Kidney epithelial cell (primary cell): ENCODE measurements at regions not wholly inside any gene's neighbourhood (a gene's known extent, or its start where the extent isn't known, plus 50 kb on each side); places are given as distances from the start of the nearest gene placed in this dataset.

Experiments used
- DNase-seq: peaks from one replicate; pipeline ENCODE4 v3.0.0-alpha.2; 2010; ENCODE audit warnings: low read depth
- H3K27me3 ChIP-seq: 2 replicates; pipeline ENCODE4 v1.6.0; 2011; ENCODE audit warnings: low read length; ENCODE audit not compliant: control insufficient read depth, insufficient read depth
- H3K36me3 ChIP-seq: 2 replicates; pipeline ENCODE4 v1.5.1; 2011; ENCODE audit warnings: low read length; ENCODE audit not compliant: control insufficient read depth, insufficient read depth
- H3K4me3 ChIP-seq: 2 replicates; pipeline ENCODE4 v1.5.1; 2011; ENCODE audit warnings: low read depth, mild to moderate bottlenecking, control low read depth, low read length
- TF ChIP-seq, protein P1 (sequence below): IDR thresholded peaks from 2 replicates; pipeline ENCODE4 v1.5.1; 2011; ENCODE audit warnings: mild to moderate bottlenecking, moderate library complexity, low read length, control low read depth, inconsistent platforms; ENCODE audit not compliant: insufficient read depth, poor library complexity, severe bottlenecking

GRCh38 chr12:30155001-30155730 lies 371.4 kb upstream of the TMTC1 start:
- TF ChIP-seq, protein P1, sequence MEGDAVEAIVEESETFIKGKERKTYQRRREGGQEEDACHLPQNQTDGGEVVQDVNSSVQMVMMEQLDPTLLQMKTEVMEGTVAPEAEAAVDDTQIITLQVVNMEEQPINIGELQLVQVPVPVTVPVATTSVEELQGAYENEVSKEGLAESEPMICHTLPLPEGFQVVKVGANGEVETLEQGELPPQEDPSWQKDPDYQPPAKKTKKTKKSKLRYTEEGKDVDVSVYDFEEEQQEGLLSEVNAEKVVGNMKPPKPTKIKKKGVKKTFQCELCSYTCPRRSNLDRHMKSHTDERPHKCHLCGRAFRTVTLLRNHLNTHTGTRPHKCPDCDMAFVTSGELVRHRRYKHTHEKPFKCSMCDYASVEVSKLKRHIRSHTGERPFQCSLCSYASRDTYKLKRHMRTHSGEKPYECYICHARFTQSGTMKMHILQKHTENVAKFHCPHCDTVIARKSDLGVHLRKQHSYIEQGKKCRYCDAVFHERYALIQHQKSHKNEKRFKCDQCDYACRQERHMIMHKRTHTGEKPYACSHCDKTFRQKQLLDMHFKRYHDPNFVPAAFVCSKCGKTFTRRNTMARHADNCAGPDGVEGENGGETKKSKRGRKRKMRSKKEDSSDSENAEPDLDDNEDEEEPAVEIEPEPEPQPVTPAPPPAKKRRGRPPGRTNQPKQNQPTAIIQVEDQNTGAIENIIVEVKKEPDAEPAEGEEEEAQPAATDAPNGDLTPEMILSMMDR = no peak
- Histone ChIP-seq H3K4me3 (no peak overlapping the region), H3K36me3 (no peaks in the 10 kb centered on the region), H3K27me3 (no peaks in the 10 kb centered on the region)
- no peak for DNase-seq

GRCh38 chr12:30153981-30154380 lies 370.2 kb upstream of the TMTC1 start:
- DNase-seq = no peak
- H3K4me3 ChIP-seq = no peak overlapping the region
- TF ChIP-seq, protein P1 = no peak

DNA sequence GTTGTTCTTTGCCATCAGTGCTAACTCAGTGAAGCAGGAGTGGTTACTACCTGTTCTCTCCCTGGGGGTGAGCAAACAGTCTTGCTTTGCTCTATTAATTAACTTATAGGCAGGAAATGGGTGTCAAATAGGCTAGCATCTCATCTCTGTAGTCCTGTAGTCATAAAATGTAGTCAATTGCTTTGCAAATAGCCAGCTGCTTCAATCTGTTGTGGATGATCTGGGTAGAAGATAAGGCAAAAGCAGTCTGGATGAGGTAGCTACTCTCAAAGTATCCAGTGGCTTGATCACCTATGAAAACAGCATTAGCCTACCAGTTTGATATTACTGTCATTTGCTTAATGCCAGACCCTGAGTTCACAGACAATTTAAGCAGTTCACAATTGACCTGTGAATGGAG lies 369.0 kb upstream of the TMTC1 start:
- no peaks in the 10 kb centered on the region for H3K27me3 ChIP-seq
- no peak for DNase-seq
- TF ChIP-seq, protein P1 = no peak
- H3K4me3 ChIP-seq = no peak overlapping the region
- no peaks in the 10 kb centered on the region for H3K36me3 ChIP-seq

More at GRCh38 chr12:30153981-30154380, 370.2 kb upstream of the TMTC1 start:
- Histone ChIP-seq H3K36me3 (no peaks in the 10 kb centered on the region), H3K27me3 (no peaks in the 10 kb centered on the region)

GRCh38 chr12:30151831-30152230 lies 368.1 kb upstream of the TMTC1 start:
- TF ChIP-seq, protein P1 = no peak
- H3K36me3 ChIP-seq = no peaks in the 10 kb centered on the region
- DNase-seq = no peak

DNA sequence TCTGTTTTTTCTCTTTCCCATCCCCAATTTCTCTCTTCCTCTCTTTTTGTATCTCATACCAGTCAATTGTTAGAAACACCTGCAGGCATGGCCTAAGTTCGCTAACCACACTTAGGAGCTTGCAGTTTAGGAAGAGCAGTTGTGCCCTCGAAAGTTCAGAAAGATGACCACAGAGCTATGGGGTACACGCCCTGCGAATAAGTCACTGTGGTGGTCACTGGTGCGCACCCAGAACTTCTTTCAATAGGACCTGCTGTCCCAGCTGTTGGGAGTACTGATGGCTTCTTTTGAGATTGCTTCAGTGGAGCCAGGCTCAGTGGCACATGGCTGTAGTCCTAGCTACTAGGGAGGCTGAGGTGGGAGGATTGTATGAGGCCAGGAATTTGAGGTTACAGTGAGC lies 362.8 kb upstream of the TMTC1 start:
- H3K4me3 ChIP-seq = no peak overlapping the region
- no peaks in the 10 kb centered on the region for H3K27me3 ChIP-seq
- DNase-seq = no peak
- no peaks in the 10 kb centered on the region for H3K36me3 ChIP-seq
- TF ChIP-seq, protein P1 = no peak

More at GRCh38 chr12:30151831-30152230, 368.1 kb upstream of the TMTC1 start:
- Histone ChIP-seq H3K4me3 (no peak overlapping the region), H3K27me3 (no peaks in the 10 kb centered on the region)

- Histone ChIP-seq H3K36me3 (no peaks in the 10 kb centered on the region), H3K27me3 (no peaks in the 10 kb centered on the region), H3K4me3 (no peak overlapping the region)
- TF ChIP-seq, protein P1 = no peak
- no peak for DNase-seq
Measured at GRCh38 chr12:30145684-30146032, 361.9 kb upstream of the TMTC1 start.
